GM13976 (cell line): ENCODE measurements at regions not wholly inside any gene's neighbourhood (a gene's known extent, or its start where the extent isn't known, plus 50 kb on each side); places are given as distances from the start of the nearest gene placed in this dataset.

Experiments used
- DNase-seq: peaks from one replicate; pipeline ENCODE4 v3.0.0; 2012; ENCODE audit warnings: low spot score
- in situ Hi-C: fragments of 300-500 bp; cut with MboI; formaldehyde crosslinking; loops from one replicate; pipeline ENCODE4 v1.12.0; 2022; ENCODE audit warnings: low sequenced_read_pairs, mixed read lengths, inconsistent platforms; ENCODE audit not compliant: unreplicated experiment
- TF ChIP-seq, protein P1 (sequence below): IDR thresholded peaks from 2 replicates; pipeline ENCODE4 v1.5.1; 2012; ENCODE audit warnings: borderline replicate concordance, mild to moderate bottlenecking; ENCODE audit not compliant: insufficient read depth; ENCODE audit errors: extremely low read depth, missing control alignments, control extremely low read depth

DNA sequence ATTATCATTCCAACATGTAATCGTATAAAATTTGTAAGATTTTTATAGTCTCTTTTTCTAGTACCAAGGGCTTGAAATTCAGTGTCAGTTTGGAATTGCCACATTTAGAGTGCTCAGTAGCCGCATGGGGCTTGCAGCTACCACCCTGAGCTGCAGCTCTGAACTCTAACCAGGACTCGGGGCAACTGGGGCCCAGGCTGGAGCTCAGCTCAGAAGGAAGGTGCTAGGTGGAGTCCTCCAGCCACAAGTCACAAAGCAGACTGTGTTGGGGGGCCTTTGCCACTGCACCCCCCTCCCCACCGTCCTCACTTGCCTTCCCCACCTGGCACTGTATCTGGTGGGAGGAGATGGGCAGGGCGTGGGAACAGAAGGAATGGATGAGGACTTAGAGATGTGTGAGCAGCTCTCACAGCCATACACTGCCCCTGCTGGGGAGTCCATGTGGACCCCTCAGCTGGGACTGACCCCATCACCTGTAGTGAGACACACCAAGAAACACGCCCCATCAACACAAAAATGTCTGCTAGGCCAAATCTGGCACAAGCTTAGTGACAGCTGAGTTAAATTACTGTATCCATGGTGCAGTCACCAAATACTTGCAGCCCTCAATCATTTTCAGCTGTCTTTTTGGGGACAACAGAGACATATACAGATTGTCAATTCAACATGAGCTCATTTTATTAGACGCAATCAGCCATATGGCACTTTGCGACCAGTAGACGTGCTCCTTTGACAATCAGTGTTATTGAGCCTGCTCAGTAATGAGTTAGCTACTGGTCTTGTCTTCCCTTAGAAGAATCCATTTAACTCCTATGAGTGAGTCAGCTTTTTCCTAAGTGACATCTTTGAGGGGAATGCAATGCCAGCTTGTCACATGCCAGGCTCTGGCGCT, 241.7 kb upstream of the RAB4A start:
- TF ChIP-seq, protein P1, sequence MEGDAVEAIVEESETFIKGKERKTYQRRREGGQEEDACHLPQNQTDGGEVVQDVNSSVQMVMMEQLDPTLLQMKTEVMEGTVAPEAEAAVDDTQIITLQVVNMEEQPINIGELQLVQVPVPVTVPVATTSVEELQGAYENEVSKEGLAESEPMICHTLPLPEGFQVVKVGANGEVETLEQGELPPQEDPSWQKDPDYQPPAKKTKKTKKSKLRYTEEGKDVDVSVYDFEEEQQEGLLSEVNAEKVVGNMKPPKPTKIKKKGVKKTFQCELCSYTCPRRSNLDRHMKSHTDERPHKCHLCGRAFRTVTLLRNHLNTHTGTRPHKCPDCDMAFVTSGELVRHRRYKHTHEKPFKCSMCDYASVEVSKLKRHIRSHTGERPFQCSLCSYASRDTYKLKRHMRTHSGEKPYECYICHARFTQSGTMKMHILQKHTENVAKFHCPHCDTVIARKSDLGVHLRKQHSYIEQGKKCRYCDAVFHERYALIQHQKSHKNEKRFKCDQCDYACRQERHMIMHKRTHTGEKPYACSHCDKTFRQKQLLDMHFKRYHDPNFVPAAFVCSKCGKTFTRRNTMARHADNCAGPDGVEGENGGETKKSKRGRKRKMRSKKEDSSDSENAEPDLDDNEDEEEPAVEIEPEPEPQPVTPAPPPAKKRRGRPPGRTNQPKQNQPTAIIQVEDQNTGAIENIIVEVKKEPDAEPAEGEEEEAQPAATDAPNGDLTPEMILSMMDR = no peak
- in situ Hi-C loops = no loop called here
- DNase-seq = no peak

DNA sequence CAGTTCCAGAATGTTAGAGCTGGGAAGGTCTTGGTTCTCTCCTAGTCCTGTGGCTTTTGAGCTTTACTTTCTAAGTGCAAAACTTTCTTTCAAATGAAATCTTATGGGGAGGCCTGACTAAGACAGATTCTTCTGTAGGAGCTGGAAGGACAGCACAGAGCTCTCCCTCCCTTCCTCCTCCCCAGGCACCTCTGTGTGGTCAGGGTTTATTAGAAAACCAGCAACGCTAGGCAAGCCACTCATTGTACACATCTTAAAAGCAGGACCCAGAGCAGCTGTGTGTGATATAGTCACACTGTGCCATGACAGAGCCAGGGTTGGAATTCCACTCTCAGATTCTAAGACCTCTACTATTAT, 241.1 kb upstream of the RAB4A start:
- no peak for DNase-seq
- in situ Hi-C loops = no loop called here
- TF ChIP-seq, protein P1 = no peak

DNA sequence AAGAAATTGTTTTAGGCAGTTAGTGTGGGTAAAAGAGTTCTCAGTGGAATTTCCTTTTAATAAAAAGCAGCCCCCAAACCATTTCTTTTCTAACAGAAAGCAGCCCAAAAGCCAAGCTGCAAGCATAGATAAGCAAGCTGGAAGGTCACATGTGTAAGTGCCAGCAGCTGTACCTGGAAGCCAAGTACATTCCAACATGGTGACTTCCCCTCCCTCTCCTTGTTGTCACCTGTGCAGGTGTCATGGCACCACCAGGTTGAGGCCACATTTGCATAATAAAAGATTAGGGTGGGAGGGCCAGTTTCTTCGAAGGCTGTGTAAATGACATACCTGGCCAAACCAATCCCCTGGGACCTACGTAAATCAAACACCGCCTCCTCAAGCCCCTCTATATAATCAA, 240.3 kb upstream of the RAB4A start:
- TF ChIP-seq, protein P1 = no peak
- no peak for DNase-seq
- in situ Hi-C loops = no loop called here

DNA sequence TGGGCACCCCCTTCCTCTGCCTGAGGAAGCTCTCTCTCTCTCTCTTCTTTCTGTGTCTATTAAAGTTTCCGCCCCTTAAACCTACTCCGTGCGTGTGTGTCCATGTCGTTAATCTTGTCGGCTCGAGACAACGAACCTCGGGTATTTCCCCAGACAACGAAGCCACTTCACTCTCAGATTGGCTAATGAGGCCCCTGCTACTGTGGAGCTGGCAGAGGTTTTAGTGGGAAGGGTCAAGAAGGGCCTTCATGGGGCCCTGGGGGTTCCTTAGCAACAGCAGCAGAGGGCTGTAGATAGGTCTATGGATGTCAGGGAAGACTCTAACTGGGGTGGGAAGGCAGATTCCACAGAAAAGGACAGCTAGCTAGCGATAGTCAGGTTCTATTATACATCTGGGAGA, 239.8 kb upstream of the RAB4A start:
- in situ Hi-C loops = no loop called here
- TF ChIP-seq, protein P1 = no peak

DNA sequence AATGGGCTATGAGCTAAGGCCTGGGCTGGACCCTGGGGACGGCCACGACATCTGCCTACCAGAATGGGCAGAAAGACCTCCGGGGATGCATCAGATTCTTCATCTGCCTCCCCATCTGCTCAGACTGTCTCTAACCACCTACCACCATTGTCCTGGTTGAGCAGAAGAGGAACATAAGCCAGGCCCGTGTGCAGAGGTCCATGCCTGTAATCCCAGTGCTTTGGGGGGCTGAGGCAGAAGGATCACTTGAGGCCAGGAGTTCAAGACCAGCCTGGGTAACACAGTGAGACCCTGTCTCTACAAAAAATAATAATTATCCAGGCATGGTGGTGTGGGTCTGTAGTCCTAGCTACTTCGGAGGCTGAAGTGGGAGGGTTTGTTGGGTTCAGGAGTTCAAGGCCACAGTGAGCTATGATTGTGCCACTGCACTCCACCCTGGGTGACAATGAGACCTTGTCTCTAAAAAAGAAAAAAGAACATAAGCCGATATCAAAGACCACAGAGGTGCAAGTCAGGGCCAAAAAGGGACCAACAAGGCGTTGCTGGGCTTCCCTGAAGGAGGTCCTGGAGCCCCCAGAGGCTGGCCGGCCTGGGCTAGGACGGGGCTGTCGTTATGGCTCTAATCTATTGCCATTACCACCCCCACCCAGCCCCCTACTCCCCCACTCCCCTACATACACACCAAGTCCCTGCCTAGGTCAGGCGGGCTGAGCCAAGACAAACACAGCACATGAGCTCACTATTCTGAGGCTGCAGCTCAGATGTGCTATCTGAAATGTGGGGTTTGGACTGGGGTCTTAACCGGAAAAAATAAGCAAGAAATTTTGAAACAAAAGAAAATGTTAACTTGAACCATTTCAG, 239.2 kb upstream of the RAB4A start:
- TF ChIP-seq, protein P1 = no peak
- no peak for DNase-seq
- in situ Hi-C loops = no loop called here

More for the DNA sequence above, 239.8 kb upstream of the RAB4A start:
- DNase-seq = no peak

DNA sequence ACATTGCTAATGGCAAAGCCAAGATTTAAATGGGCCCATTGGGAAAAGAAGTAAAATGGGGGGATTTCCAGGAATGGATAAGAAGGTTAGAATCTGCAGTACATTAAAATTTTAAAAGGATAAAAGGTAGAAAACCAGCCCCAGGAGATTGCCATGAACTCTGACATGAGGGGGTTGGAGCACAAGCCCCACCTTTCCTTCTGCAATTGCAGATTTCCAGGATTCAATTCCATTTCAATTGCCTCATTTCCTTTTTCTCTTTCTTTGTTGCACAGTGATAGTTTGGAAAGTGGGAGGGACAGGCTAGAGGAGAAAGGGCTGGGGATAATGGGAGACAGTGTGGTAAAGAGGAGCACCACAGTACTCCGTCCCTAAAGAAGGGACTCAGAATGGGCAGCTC, 238.5 kb upstream of the RAB4A start:
- no peak for DNase-seq
- TF ChIP-seq, protein P1 = no peak
- in situ Hi-C loops = no loop called here
